A549 (cell line): ENCODE measurements at regions not wholly inside any gene's neighbourhood (a gene's known extent, or its start where the extent isn't known, plus 50 kb on each side); places are given as distances from the start of the nearest gene placed in this dataset.

ENCODE experiments used
- CEBPB ChIP-seq, 2 experiments: fragments of >200 bp in 1 of 2; sonication (Bioruptor Twin) in 1 of 2; formaldehyde crosslinking in 1 of 2; IDR thresholded peaks; 2 replicates each; pipeline ENCODE4 v1.6.1; 2012 to 2016
- EP300 ChIP-seq, 2 experiments: fragments of >200 bp; sonication (Bioruptor Twin); formaldehyde crosslinking; IDR thresholded peaks; 2 replicates in 1 of 2; 3 replicates in 1 of 2; pipeline ENCODE4 v1.6.1; 2016 to 2017
- FOSB ChIP-seq: fragments of 250-450 bp; sonication (Bioruptor Pico); IDR thresholded peaks from 2 replicates; pipeline ENCODE4 v1.5.0; 2020; ENCODE audit warnings: mild to moderate bottlenecking, moderate library complexity
- FOSL2 ChIP-seq, 2 experiments: fragments of 450-650 bp in 1 of 2; fragments of >200 bp in 1 of 2; sonication (Bioruptor Twin) in 1 of 2; formaldehyde crosslinking; IDR thresholded peaks; 2 replicates each; pipeline versions ENCODE4 v1.5.0 to v1.6.1; 2016 to 2020; ENCODE audit warnings: mild to moderate bottlenecking in 1 of 2, moderate library complexity in 1 of 2
- FOXS1 ChIP-seq: fragments of 250-450 bp; sonication (Bioruptor Pico); IDR thresholded peaks from 2 replicates; pipeline ENCODE4 v1.5.0; 2020; ENCODE audit warnings: mild to moderate bottlenecking, moderate library complexity
- GATA3 ChIP-seq: IDR thresholded peaks from 2 replicates; pipeline ENCODE4 v1.6.1; 2012; ENCODE audit warnings: borderline replicate concordance
- HEYL ChIP-seq: fragments of 250-450 bp; sonication (Bioruptor Pico); IDR thresholded peaks from 2 replicates; pipeline ENCODE4 v1.8.0; 2021; ENCODE audit warnings: mild to moderate bottlenecking, moderate library complexity
- HOXB5 ChIP-seq: fragments of 250-450 bp; sonication (Bioruptor Pico); IDR thresholded peaks from 2 replicates; pipeline ENCODE4 v1.5.0; 2020; ENCODE audit warnings: mild to moderate bottlenecking, moderate library complexity
- JUNB ChIP-seq: fragments of >200 bp; sonication (Bioruptor Twin); formaldehyde crosslinking; IDR thresholded peaks from 2 replicates; pipeline ENCODE4 v1.6.1; 2016
- KDM1A ChIP-seq: fragments of 200-600 bp; sonication (generic); IDR thresholded peaks from 2 replicates; pipeline ENCODE4 v1.6.1; 2016; ENCODE audit warnings: low read depth, mild to moderate bottlenecking
- MAFK ChIP-seq: fragments of 450-650 bp; IDR thresholded peaks from 2 replicates; pipeline ENCODE4 v1.6.1; 2014; ENCODE audit not compliant: partially characterized antibody
- NFE2L2 ChIP-seq: fragments of 150-350 bp; conservative IDR thresholded peaks from 2 replicates; pipeline ENCODE4 v1.6.1; 2014; ENCODE audit warnings: low read length
- NPAS2 ChIP-seq: fragments of 250-450 bp; sonication (Bioruptor Pico); IDR thresholded peaks from 2 replicates; pipeline ENCODE4 v1.8.0; 2022; ENCODE audit warnings: mild to moderate bottlenecking, moderate library complexity, borderline replicate concordance
- POLR2A ChIP-seq: IDR thresholded peaks from 2 replicates; pipeline ENCODE4 v1.6.1; 2012; ENCODE audit warnings: mild to moderate bottlenecking, low read length
- POLR2AphosphoS2 ChIP-seq: conservative IDR thresholded peaks from 2 replicates; pipeline ENCODE4 v1.6.1; 2012; ENCODE audit warnings: low read length, improper control_type of control experiment, inconsistent platforms
- RFX5 ChIP-seq: fragments of 450-650 bp; IDR thresholded peaks from 2 replicates; pipeline ENCODE4 v1.7.1; 2014; ENCODE audit warnings: antibody characterized with exemption, mild to moderate bottlenecking, moderate library complexity
- TFCP2L1 ChIP-seq: fragments of 250-450 bp; sonication (Bioruptor Pico); IDR thresholded peaks from 2 replicates; pipeline ENCODE4 v1.5.0; 2021; ENCODE audit warnings: mild to moderate bottlenecking
- TP53 ChIP-seq: fragments of 250-450 bp; sonication (Bioruptor Pico); IDR thresholded peaks from 2 replicates; pipeline ENCODE4 v1.5.0; 2021; ENCODE audit warnings: mild to moderate bottlenecking, moderate library complexity
- ZFP36 ChIP-seq: fragments of 450-650 bp; IDR thresholded peaks from 2 replicates; pipeline ENCODE4 v1.6.1; 2014; ENCODE audit warnings: borderline replicate concordance; ENCODE audit not compliant: partially characterized antibody
- ZSCAN20 ChIP-seq: fragments of 250-450 bp; sonication (Bioruptor Pico); IDR thresholded peaks from 2 replicates; pipeline ENCODE4 v1.8.0; 2022; ENCODE audit warnings: mild to moderate bottlenecking, moderate library complexity
- TF ChIP-seq, protein P1 (sequence below): fragments of 200-600 bp; sonication (generic); IDR thresholded peaks from 2 replicates; pipeline ENCODE4 v1.6.1; 2016; ENCODE audit warnings: antibody characterized with exemption, mild to moderate bottlenecking, moderate library complexity
- TF ChIP-seq, protein P2 (sequence below): fragments of 450-650 bp; IDR thresholded peaks from 2 replicates; pipeline ENCODE4 v1.6.1; 2014; ENCODE audit warnings: antibody characterized with exemption
- TF ChIP-seq, protein P3 (sequence below): fragments of >200 bp; sonication (Bioruptor Twin); formaldehyde crosslinking; IDR thresholded peaks from 3 replicates; pipeline ENCODE4 v1.5.1; 2016
- TF ChIP-seq, protein P4 (sequence below): fragments of >200 bp; sonication (Bioruptor Twin); formaldehyde crosslinking; IDR thresholded peaks from 3 replicates; pipeline ENCODE4 v1.6.1; 2016
- TF ChIP-seq, protein P5 (sequence below): fragments of 250-450 bp; sonication (Bioruptor Pico); IDR thresholded peaks from 2 replicates; pipeline ENCODE4 v1.5.0; 2021; ENCODE audit warnings: mild to moderate bottlenecking, moderate library complexity, borderline replicate concordance
- TF ChIP-seq, protein P6 (sequence below): IDR thresholded peaks from 2 replicates; pipeline ENCODE4 v1.6.1; 2012

DNA sequence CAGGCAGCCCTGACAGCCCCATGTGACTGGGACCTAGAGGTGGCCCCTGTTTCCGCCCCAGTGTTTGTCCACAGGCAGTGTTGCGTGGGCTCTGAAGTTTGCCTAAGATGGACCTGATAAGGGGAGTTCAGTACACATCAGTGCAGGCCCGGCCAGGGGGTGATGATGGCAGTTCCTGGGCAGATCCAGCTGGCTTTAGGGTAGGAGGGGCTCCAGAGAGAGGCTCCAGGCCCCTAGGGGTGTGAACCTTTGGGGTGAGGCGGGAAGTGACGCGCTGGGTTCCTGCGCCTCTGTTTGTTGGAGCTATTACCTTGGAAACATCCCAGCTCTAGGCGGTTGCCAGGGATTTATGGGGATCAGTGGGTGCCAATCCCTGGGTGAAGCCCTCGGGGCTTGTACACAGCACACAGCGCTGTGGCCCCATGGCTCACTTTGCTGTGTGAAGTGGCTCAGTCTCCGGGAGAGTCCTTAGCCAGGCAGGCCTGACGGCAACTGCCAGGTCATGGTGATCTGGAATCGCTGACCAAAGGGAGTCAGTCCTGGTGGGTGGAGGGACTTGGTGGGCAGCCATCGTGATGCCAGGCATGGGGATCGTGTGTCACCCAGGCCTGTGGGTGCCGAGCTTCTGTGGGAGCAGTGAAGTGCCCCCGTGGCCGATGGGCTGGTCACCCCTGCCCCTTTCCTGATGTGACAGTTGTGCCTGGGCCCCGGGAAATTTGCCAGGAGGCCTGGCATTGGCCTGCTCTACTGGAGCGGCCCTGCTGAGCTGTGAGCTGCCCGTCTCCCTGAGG is 146.1 kb downstream of the SEC14L1 start (continued):
- TF ChIP-seq, protein P1, sequence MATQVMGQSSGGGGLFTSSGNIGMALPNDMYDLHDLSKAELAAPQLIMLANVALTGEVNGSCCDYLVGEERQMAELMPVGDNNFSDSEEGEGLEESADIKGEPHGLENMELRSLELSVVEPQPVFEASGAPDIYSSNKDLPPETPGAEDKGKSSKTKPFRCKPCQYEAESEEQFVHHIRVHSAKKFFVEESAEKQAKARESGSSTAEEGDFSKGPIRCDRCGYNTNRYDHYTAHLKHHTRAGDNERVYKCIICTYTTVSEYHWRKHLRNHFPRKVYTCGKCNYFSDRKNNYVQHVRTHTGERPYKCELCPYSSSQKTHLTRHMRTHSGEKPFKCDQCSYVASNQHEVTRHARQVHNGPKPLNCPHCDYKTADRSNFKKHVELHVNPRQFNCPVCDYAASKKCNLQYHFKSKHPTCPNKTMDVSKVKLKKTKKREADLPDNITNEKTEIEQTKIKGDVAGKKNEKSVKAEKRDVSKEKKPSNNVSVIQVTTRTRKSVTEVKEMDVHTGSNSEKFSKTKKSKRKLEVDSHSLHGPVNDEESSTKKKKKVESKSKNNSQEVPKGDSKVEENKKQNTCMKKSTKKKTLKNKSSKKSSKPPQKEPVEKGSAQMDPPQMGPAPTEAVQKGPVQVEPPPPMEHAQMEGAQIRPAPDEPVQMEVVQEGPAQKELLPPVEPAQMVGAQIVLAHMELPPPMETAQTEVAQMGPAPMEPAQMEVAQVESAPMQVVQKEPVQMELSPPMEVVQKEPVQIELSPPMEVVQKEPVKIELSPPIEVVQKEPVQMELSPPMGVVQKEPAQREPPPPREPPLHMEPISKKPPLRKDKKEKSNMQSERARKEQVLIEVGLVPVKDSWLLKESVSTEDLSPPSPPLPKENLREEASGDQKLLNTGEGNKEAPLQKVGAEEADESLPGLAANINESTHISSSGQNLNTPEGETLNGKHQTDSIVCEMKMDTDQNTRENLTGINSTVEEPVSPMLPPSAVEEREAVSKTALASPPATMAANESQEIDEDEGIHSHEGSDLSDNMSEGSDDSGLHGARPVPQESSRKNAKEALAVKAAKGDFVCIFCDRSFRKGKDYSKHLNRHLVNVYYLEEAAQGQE: no peak
- TF ChIP-seq NFE2L2 (peak; percentile 74), JUNB (peak; percentile 47; the same call in 1 of the 2 replicates), FOXS1 (peak; percentile 72; the same call in 1 of the 2 replicates), ZFP36 (no peak), EP300 (IDR thresholded peaks at IDR 0.05) (peak; percentile 55 to 76; a peak in 3 of 5 replicates), RFX5 (peak; percentile 77), POLR2AphosphoS2 (0 out of 2 replicates have a peak, but pooled peaks have one; percentile 16), GATA3 (peak; percentile 100), ZSCAN20 (CRISPR knock-in tag) (peak; percentile 50; the same call in 1 of the 2 replicates), MAFK (peak; percentile 97), TFCP2L1 (CRISPR knock-in tag) (peak; percentile 92), FOSB (CRISPR knock-in tag) (peak; percentile 71), TP53 (CRISPR knock-in tag) (peak; percentile 96), POLR2A (peak; percentile 16; the same call in 1 of the 2 replicates), KDM1A (no peak), FOSL2 (IDR thresholded peaks at IDR 0.05) (no peak), FOSL2 (CRISPR knock-in tag; IDR thresholded peaks at IDR 0.05) (peak; percentile 48; the same call in 1 of the 2 replicates), NPAS2 (CRISPR knock-in tag) (no peak), HEYL (CRISPR knock-in tag) (peak; percentile 92), CEBPB (IDR thresholded peaks at IDR 0.05) (peak; percentile 31 to 81; a peak in 3 of 4 replicates), HOXB5 (CRISPR knock-in tag) (peak; percentile 86)
- TF ChIP-seq, protein P2, sequence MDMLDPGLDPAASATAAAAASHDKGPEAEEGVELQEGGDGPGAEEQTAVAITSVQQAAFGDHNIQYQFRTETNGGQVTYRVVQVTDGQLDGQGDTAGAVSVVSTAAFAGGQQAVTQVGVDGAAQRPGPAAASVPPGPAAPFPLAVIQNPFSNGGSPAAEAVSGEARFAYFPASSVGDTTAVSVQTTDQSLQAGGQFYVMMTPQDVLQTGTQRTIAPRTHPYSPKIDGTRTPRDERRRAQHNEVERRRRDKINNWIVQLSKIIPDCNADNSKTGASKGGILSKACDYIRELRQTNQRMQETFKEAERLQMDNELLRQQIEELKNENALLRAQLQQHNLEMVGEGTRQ: peak; percentile 84
- TF ChIP-seq, protein P3, sequence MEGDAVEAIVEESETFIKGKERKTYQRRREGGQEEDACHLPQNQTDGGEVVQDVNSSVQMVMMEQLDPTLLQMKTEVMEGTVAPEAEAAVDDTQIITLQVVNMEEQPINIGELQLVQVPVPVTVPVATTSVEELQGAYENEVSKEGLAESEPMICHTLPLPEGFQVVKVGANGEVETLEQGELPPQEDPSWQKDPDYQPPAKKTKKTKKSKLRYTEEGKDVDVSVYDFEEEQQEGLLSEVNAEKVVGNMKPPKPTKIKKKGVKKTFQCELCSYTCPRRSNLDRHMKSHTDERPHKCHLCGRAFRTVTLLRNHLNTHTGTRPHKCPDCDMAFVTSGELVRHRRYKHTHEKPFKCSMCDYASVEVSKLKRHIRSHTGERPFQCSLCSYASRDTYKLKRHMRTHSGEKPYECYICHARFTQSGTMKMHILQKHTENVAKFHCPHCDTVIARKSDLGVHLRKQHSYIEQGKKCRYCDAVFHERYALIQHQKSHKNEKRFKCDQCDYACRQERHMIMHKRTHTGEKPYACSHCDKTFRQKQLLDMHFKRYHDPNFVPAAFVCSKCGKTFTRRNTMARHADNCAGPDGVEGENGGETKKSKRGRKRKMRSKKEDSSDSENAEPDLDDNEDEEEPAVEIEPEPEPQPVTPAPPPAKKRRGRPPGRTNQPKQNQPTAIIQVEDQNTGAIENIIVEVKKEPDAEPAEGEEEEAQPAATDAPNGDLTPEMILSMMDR: no peak
- TF ChIP-seq, protein P4, sequence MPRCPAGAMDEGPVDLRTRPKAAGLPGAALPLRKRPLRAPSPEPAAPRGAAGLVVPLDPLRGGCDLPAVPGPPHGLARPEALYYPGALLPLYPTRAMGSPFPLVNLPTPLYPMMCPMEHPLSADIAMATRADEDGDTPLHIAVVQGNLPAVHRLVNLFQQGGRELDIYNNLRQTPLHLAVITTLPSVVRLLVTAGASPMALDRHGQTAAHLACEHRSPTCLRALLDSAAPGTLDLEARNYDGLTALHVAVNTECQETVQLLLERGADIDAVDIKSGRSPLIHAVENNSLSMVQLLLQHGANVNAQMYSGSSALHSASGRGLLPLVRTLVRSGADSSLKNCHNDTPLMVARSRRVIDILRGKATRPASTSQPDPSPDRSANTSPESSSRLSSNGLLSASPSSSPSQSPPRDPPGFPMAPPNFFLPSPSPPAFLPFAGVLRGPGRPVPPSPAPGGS: no peak
- TF ChIP-seq, protein P5, sequence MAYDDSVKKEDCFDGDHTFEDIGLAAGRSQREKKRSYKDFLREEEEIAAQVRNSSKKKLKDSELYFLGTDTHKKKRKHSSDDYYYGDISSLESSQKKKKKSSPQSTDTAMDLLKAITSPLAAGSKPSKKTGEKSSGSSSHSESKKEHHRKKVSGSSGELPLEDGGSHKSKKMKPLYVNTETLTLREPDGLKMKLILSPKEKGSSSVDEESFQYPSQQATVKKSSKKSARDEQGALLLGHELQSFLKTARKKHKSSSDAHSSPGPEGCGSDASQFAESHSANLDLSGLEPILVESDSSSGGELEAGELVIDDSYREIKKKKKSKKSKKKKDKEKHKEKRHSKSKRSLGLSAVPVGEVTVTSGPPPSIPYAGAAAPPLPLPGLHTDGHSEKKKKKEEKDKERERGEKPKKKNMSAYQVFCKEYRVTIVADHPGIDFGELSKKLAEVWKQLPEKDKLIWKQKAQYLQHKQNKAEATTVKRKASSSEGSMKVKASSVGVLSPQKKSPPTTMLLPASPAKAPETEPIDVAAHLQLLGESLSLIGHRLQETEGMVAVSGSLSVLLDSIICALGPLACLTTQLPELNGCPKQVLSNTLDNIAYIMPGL: peak; percentile 84; the same call in 1 of the 2 replicates
- TF ChIP-seq, protein P6, sequence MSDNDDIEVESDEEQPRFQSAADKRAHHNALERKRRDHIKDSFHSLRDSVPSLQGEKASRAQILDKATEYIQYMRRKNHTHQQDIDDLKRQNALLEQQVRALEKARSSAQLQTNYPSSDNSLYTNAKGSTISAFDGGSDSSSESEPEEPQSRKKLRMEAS: peak; percentile 82
- TF ChIP-seq, all 56 proteins: peak for 32
